ENCODE measurements at regions not wholly inside any gene's neighbourhood (a gene's known extent, or its start where the extent isn't known, plus 50 kb on each side); places are given as distances from the start of the nearest gene placed in this dataset.
A peak's percentile ranks its signal among the peaks of the same experiment; 100 is the strongest.

DNA sequence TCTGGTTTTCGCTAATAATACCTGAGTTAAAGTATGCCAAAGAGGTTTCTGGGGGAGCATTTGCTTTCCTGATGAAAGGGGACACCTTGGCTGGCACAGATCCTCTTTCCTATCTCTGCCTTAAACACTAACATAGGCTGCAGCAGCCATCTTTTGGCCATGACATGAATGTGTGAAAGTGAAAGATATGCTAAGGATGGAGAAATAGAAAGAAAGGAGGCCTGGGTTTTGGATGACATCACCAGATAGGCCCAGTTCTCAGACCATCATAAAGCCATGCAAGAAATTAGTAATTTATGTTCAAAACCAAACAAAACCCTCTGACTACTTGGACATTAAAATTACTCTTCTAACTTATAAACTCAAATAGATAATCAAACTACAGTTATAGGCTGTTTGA lies 279.7 kb downstream of the COG6 start:
- Histone ChIP-seq H3K4me3 (ENCODE audit: low read depth, low read length) (no peak overlapping the region), H3K4ac (ENCODE audit: low read depth, low read length) (no peak overlapping the region), H3K4me2 (ENCODE audit: low read length) (no peak overlapping the region), H4K12ac (ENCODE audit: low read depth, low read length) (no peak overlapping the region), H3K23ac (ENCODE audit: low read length) (no peak overlapping the region), H3K9ac (ENCODE audit: low read length) (no peak overlapping the region), H3K4me1 (ENCODE audit: control insufficient read depth in 1 of 2, insufficient read depth in 2 of 2, low read length in 2 of 2) (no peaks in the 10 kb centered on the region), H3K27ac (ENCODE audit: low read depth, low read length) (no peak overlapping the region), H3K79me1 (ENCODE audit: low read length) (peaks cover 2% of the 10 kb centered on the region), H2BK5ac (ENCODE audit: low read depth, low read length, poor library complexity) (no peak overlapping the region), H3K14ac (ENCODE audit: low read length) (no peak overlapping the region), H4K8ac (ENCODE audit: low read depth, low read length) (no peak overlapping the region), H3K27me3 (ENCODE audit: insufficient read depth, low read length) (no peaks in the 10 kb centered on the region), H2AFZ (ENCODE audit: insufficient read depth, low read length, poor library complexity) (no peak overlapping the region), H2BK12ac (ENCODE audit: low read length) (no peak overlapping the region), H2BK120ac (ENCODE audit: insufficient read depth, low read length, poor library complexity) (no peak overlapping the region), H3K36me3 (ENCODE audit: control insufficient read depth in 1 of 2, insufficient read depth in 2 of 2, low read length in 2 of 2) (no peaks in the 10 kb centered on the region), H3K79me2 (ENCODE audit: control insufficient read depth, insufficient read depth, low read length, poor library complexity) (no peaks in the 10 kb centered on the region), H3K9me3 (ENCODE audit: insufficient read depth, low read depth, low read length) (no peaks in the 10 kb centered on the region), H3K18ac (ENCODE audit: low read length) (no peak overlapping the region), H2AK5ac (ENCODE audit: low read length) (no peak overlapping the region), H4K91ac (ENCODE audit: low read depth, low read length) (no peak overlapping the region)
- no CpG with 5 or more reads among the region's 1 CpG for WGBS (ENCODE audit: extremely low coverage, insufficient coverage, insufficient read length)
- no peak for DNase-seq

DNA sequence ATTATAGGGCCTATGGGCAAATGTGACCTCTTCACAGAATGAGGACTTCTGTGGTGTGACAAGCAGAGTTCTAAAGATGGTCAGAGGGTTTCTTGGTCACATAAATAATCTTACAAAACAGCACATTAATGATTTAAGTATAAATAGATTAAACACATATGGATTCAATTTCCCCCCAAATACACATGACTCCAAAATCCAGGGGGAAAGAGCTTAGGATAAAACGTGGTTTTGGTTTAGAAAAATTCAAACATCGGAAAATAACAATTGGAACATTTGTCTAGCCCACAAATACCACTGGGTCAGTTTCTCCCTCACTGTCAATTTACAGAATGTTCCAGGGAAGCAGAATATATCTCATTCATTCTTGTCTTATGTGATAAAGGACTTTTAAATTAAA lies 283.1 kb downstream of the COG6 start:
- no peak overlapping the region for H3K4me2 ChIP-seq (ENCODE audit: low read length)
- H2BK5ac ChIP-seq (ENCODE audit: low read depth, low read length, poor library complexity): no peak overlapping the region
- H4K91ac ChIP-seq (ENCODE audit: low read depth, low read length): no peak overlapping the region
- DNase-seq: no peak
- H3K9ac ChIP-seq (ENCODE audit: low read length): no peak overlapping the region
- H4K8ac ChIP-seq (ENCODE audit: low read depth, low read length): no peak overlapping the region
- H3K14ac ChIP-seq (ENCODE audit: low read length): no peak overlapping the region
- no peak overlapping the region for H2BK120ac ChIP-seq (ENCODE audit: insufficient read depth, low read length, poor library complexity)
- H2AK5ac ChIP-seq (ENCODE audit: low read length): no peak overlapping the region
- H3K4me3 ChIP-seq (ENCODE audit: low read depth, low read length): no peak overlapping the region
- H3K27ac ChIP-seq (ENCODE audit: low read depth, low read length): no peak overlapping the region
- no peaks in the 10 kb centered on the region for H3K9me3 ChIP-seq (ENCODE audit: insufficient read depth, low read depth, low read length)
- H3K27me3 ChIP-seq (ENCODE audit: insufficient read depth, low read length): no peaks in the 10 kb centered on the region
- H3K4ac ChIP-seq (ENCODE audit: low read depth, low read length): no peak overlapping the region
- H3K4me1 ChIP-seq (ENCODE audit: control insufficient read depth in 1 of 2, insufficient read depth in 2 of 2, low read length in 2 of 2): peaks cover 4 to 5% of the 10 kb centered on the region in 2 experiments
- no peak overlapping the region for H3K18ac ChIP-seq (ENCODE audit: low read length)
- no peaks in the 10 kb centered on the region for H3K36me3 ChIP-seq (ENCODE audit: control insufficient read depth in 1 of 2, insufficient read depth in 2 of 2, low read length in 2 of 2)
- peaks cover 5% of the 10 kb centered on the region for H3K79me1 ChIP-seq (ENCODE audit: low read length)
- H3K79me2 ChIP-seq (ENCODE audit: control insufficient read depth, insufficient read depth, low read length, poor library complexity): no peaks in the 10 kb centered on the region
- H4K12ac ChIP-seq (ENCODE audit: low read depth, low read length): no peak overlapping the region
- H2AFZ ChIP-seq (ENCODE audit: insufficient read depth, low read length, poor library complexity): no peak overlapping the region
- no peak overlapping the region for H3K23ac ChIP-seq (ENCODE audit: low read length)
- no peak overlapping the region for H2BK12ac ChIP-seq (ENCODE audit: low read length)
- WGBS (ENCODE audit: extremely low coverage, insufficient coverage, insufficient read length): no CpG with 5 or more reads among the region's 2 CpGs

DNA sequence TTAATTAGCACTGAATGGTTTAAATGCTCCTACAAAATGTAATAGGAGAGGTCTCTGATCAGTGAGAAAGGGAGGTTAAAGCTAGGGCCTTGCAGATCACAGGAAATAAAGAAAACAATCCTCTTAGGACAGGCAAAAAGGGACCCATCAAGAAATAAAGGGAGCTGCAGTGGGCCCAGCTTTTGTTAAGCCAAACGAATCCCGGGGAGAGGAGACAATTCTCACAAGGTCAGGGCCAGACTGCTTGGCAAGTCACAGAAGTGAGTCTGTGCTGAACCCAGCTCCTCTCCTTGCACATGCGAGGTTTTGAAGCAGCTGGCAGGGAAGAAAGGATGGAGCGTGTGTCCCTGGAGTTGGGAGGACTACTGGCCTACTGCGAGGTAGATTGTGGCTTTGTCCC lies 285.8 kb downstream of the COG6 start:
- no peak overlapping the region for H3K18ac ChIP-seq (ENCODE audit: low read length)

DNA sequence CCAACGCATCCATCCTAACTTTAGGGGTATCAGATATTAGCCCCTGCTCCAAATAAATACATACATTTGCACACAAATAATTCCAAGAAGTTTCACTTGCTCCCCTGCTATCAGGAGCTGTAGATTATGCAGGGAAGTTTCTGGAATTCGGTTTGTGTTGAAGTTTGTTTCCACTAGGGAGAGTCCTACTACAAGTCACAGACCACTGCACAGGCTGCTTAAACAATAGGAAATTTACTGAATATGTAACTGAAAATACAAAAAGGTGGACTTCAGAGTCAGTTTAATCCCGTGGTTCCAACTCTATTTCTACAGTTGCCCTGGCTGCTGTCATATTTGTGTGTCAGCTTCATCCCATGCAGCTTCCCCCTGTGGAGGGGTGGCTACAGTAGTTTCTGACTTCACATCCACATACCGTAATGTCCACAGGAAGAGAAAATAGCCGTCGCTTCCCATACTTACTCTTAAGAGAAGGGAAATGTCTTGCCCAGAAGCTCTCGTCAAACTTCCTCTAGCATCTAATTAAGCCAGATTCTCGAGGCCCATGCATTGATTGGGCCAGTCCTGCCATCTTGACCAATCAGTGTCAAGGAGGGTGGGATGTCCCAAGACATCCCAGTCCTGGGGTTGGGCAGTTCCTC lies 286.6 kb downstream of the COG6 start:
- H3K23ac ChIP-seq (ENCODE audit: low read length): no peak overlapping the region
- no CpG with 5 or more reads among the region's 8 CpGs for WGBS (ENCODE audit: extremely low coverage, insufficient coverage, insufficient read length)
- no peaks in the 10 kb centered on the region for H3K79me2 ChIP-seq (ENCODE audit: control insufficient read depth, insufficient read depth, low read length, poor library complexity)

More for the DNA sequence above, 285.8 kb downstream of the COG6 start:
- Histone ChIP-seq H3K4ac (ENCODE audit: low read depth, low read length) (no peak overlapping the region), H3K4me3 (ENCODE audit: low read depth, low read length) (no peak overlapping the region), H3K23ac (ENCODE audit: low read length) (no peak overlapping the region), H2AK5ac (ENCODE audit: low read length) (no peak overlapping the region), H3K9me3 (ENCODE audit: insufficient read depth, low read depth, low read length) (no peaks in the 10 kb centered on the region), H3K4me2 (ENCODE audit: low read length) (no peak overlapping the region), H3K79me2 (ENCODE audit: control insufficient read depth, insufficient read depth, low read length, poor library complexity) (no peaks in the 10 kb centered on the region), H3K4me1 (ENCODE audit: control insufficient read depth in 1 of 2, insufficient read depth in 2 of 2, low read length in 2 of 2) (peaks cover 5% of the 10 kb centered on the region in 2 experiments), H3K36me3 (ENCODE audit: control insufficient read depth in 1 of 2, insufficient read depth in 2 of 2, low read length in 2 of 2) (no peaks in the 10 kb centered on the region), H2BK12ac (ENCODE audit: low read length) (peak overlapping the region; percentile 6), H3K27me3 (ENCODE audit: insufficient read depth, low read length) (no peaks in the 10 kb centered on the region), H2BK120ac (ENCODE audit: insufficient read depth, low read length, poor library complexity) (peak overlapping the region; percentile 0), H2BK5ac (ENCODE audit: low read depth, low read length, poor library complexity) (no peak overlapping the region), H4K8ac (ENCODE audit: low read depth, low read length) (no peak overlapping the region), H3K27ac (ENCODE audit: low read depth, low read length) (no peak overlapping the region), H4K91ac (ENCODE audit: low read depth, low read length) (no peak overlapping the region), H3K79me1 (ENCODE audit: low read length) (peaks cover 8% of the 10 kb centered on the region), H3K9ac (ENCODE audit: low read length) (no peak overlapping the region), H4K12ac (ENCODE audit: low read depth, low read length) (no peak overlapping the region), H3K14ac (ENCODE audit: low read length) (no peak overlapping the region), H2AFZ (ENCODE audit: insufficient read depth, low read length, poor library complexity) (no peak overlapping the region)
- no CpG with 5 or more reads among the region's 5 CpGs for WGBS (ENCODE audit: extremely low coverage, insufficient coverage, insufficient read length)
- no peak for DNase-seq

More for the DNA sequence above, 286.6 kb downstream of the COG6 start:
- Histone ChIP-seq H4K8ac (ENCODE audit: low read depth, low read length) (peak overlapping the region; percentile 18), H3K4me2 (ENCODE audit: low read length) (no peak overlapping the region), H2BK5ac (ENCODE audit: low read depth, low read length, poor library complexity) (no peak overlapping the region), H2BK12ac (ENCODE audit: low read length) (peak overlapping the region; percentile 73), H3K4me1 (ENCODE audit: control insufficient read depth in 1 of 2, insufficient read depth in 2 of 2, low read length in 2 of 2) (peaks cover 5% of the 10 kb centered on the region in 2 experiments), H4K91ac (ENCODE audit: low read depth, low read length) (peak overlapping the region; percentile 74), H3K14ac (ENCODE audit: low read length) (peak overlapping the region; percentile 4), H3K9me3 (ENCODE audit: insufficient read depth, low read depth, low read length) (no peaks in the 10 kb centered on the region), H3K4ac (ENCODE audit: low read depth, low read length) (no peak overlapping the region), H3K27ac (ENCODE audit: low read depth, low read length) (no peak overlapping the region), H3K36me3 (ENCODE audit: control insufficient read depth in 1 of 2, insufficient read depth in 2 of 2, low read length in 2 of 2) (no peaks in the 10 kb centered on the region), H2AK5ac (ENCODE audit: low read length) (no peak overlapping the region), H3K4me3 (ENCODE audit: low read depth, low read length) (no peak overlapping the region), H3K9ac (ENCODE audit: low read length) (no peak overlapping the region), H3K18ac (ENCODE audit: low read length) (no peak overlapping the region), H3K27me3 (ENCODE audit: insufficient read depth, low read length) (no peaks in the 10 kb centered on the region), H2BK120ac (ENCODE audit: insufficient read depth, low read length, poor library complexity) (peak overlapping the region; percentile 40), H4K12ac (ENCODE audit: low read depth, low read length) (no peak overlapping the region), H3K79me1 (ENCODE audit: low read length) (peaks cover 8% of the 10 kb centered on the region), H2AFZ (ENCODE audit: insufficient read depth, low read length, poor library complexity) (peak overlapping the region; percentile 2)
- DNase-seq: no peak

All from trophoblast cell (in vitro differentiated cells and primary cell).